ENCODE measurements at regions not wholly inside any gene's neighbourhood (a gene's known extent, or its start where the extent isn't known, plus 50 kb on each side); places are given as distances from the start of the nearest gene placed in this dataset.

- ATAC-seq (no peak), DNase-seq (no peak)
- intact Hi-C loops (cut with DNase I), result no loop called here
- TF ChIP-seq CTCF (IDR thresholded peaks at IDR 0.05), result no peak
- Histone ChIP-seq H3K36me3 (no peaks in the 10 kb centered on the region), H3K27ac (no peak overlapping the region), H3K27me3 (ENCODE audit: low read depth) (no peaks in the 10 kb centered on the region), H3K9me3 (no peaks in the 10 kb centered on the region), H3K4me1 (no peaks in the 10 kb centered on the region), H3K4me3 (no peak overlapping the region)
These were observed 2293.3 kb downstream of the PCDH9 start for GRCh38 chr13:64936879-64937278.

GRCh38 chr13:64935441-64935840 lies 2294.7 kb downstream of the PCDH9 start:
- intact Hi-C loops (cut with DNase I), result no loop called here
- Histone ChIP-seq H3K4me3 (no peak overlapping the region), H3K9me3 (no peaks in the 10 kb centered on the region), H3K4me1 (no peaks in the 10 kb centered on the region), H3K27ac (no peak overlapping the region), H3K27me3 (ENCODE audit: low read depth) (no peaks in the 10 kb centered on the region), H3K36me3 (no peaks in the 10 kb centered on the region)
- no peak for DNase-seq
- no peak for TF ChIP-seq CTCF (IDR thresholded peaks at IDR 0.05)
- no peak for ATAC-seq

GRCh38 chr13:64934569-64935362 lies 2295.4 kb downstream of the PCDH9 start:
- H3K4me3 ChIP-seq, result no peak overlapping the region
- H3K36me3 ChIP-seq, result no peaks in the 10 kb centered on the region
- no peak for TF ChIP-seq CTCF (IDR thresholded peaks at IDR 0.05)
- no peaks in the 10 kb centered on the region for H3K9me3 ChIP-seq
- no peaks in the 10 kb centered on the region for H3K27me3 ChIP-seq (ENCODE audit: low read depth)
- DNase-seq (no peak), ATAC-seq (no peak)
- H3K4me1 ChIP-seq, result no peaks in the 10 kb centered on the region
- H3K27ac ChIP-seq, result no peak overlapping the region
- intact Hi-C loops (cut with DNase I), result no loop called here

GRCh38 chr13:64930636-64931035 lies 2299.5 kb downstream of the PCDH9 start:
- no peak overlapping the region for H3K27ac ChIP-seq
- no peak overlapping the region for H3K4me3 ChIP-seq
- no peaks in the 10 kb centered on the region for H3K4me1 ChIP-seq
- no peak for TF ChIP-seq CTCF (IDR thresholded peaks at IDR 0.05)
- H3K9me3 ChIP-seq, result no peaks in the 10 kb centered on the region
- DNase-seq, result no peak
- ATAC-seq, result no peak
- intact Hi-C loops (cut with DNase I), result no loop called here
- no peaks in the 10 kb centered on the region for H3K27me3 ChIP-seq (ENCODE audit: low read depth)
- no peaks in the 10 kb centered on the region for H3K36me3 ChIP-seq

- ATAC-seq (no peak), DNase-seq (no peak)
- TF ChIP-seq CTCF (IDR thresholded peaks at IDR 0.05), result no peak
- H3K4me3 ChIP-seq, result no peak overlapping the region
- H3K36me3 ChIP-seq, result no peaks in the 10 kb centered on the region
- intact Hi-C loops (cut with DNase I), result no loop called here
- H3K9me3 ChIP-seq, result no peaks in the 10 kb centered on the region
- no peaks in the 10 kb centered on the region for H3K4me1 ChIP-seq
- no peaks in the 10 kb centered on the region for H3K27me3 ChIP-seq (ENCODE audit: low read depth)
- no peak overlapping the region for H3K27ac ChIP-seq
These were observed 2301.2 kb downstream of the PCDH9 start for GRCh38 chr13:64928696-64929499.

All from lower lobe of right lung (tissue), 2 donors.